BE2C (cell line): ENCODE measurements at regions not wholly inside any gene's neighbourhood (a gene's known extent, or its start where the extent isn't known, plus 50 kb on each side); places are given as distances from the start of the nearest gene placed in this dataset.

Experiments used
- DNase-seq: peaks from one replicate; pipeline ENCODE4 v3.0.0-alpha.2; 2020
- H3K27me3 ChIP-seq: fragments of 250-450 bp; sonication (Bioruptor Pico); 2 replicates; pipeline ENCODE4 v1.5.1; 2020; ENCODE audit warnings: mild to moderate bottlenecking
- H3K36me3 ChIP-seq: fragments of 250-450 bp; sonication (Bioruptor Pico); 2 replicates; pipeline ENCODE4 v1.5.1; 2020; ENCODE audit warnings: mild to moderate bottlenecking
- H3K4me1 ChIP-seq: fragments of 250-450 bp; sonication (Bioruptor Pico); 2 replicates; pipeline ENCODE4 v1.5.1; 2020
- H3K4me3 ChIP-seq: 2 replicates; pipeline ENCODE4 v1.5.1; 2011; ENCODE audit warnings: low read depth, low read length
- H3K9me3 ChIP-seq: fragments of 250-450 bp; sonication (Bioruptor Pico); 2 replicates; pipeline ENCODE4 v1.5.1; 2020
- TF ChIP-seq, protein P1 (sequence below): IDR thresholded peaks from 2 replicates; pipeline ENCODE4 v1.5.1; 2012; ENCODE audit warnings: mild to moderate bottlenecking, low read depth, low read length

DNA sequence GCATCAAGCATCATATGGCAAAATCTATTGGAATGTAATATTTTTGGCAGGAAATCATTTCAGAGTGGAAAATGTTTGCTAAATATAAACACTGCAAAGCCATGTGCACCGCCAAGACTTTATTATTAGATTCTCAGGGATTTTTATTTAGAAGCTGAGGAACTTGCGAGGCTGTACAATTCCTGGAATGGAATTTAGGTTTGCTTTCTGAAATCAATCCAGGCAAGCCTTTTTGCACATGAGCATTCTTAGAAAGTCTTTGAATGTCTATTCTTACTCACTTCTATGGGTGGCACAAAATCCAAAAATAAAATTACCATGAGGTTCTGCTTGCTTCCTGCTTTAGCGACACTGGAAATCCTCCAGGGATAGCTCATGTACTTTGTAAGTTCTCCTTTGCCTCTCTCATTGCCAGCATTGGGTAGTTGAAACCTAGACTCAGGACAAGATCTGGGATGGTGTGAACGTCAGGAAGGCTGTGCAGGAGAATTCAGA is 71.5 kb upstream of the PALM2AKAP2 start:
- H3K27me3 ChIP-seq: no peaks in the 10 kb centered on the region
- no peak for DNase-seq
- no peaks in the 10 kb centered on the region for H3K4me1 ChIP-seq
- H3K4me3 ChIP-seq: no peak overlapping the region
- no peaks in the 10 kb centered on the region for H3K36me3 ChIP-seq
- TF ChIP-seq, protein P1, sequence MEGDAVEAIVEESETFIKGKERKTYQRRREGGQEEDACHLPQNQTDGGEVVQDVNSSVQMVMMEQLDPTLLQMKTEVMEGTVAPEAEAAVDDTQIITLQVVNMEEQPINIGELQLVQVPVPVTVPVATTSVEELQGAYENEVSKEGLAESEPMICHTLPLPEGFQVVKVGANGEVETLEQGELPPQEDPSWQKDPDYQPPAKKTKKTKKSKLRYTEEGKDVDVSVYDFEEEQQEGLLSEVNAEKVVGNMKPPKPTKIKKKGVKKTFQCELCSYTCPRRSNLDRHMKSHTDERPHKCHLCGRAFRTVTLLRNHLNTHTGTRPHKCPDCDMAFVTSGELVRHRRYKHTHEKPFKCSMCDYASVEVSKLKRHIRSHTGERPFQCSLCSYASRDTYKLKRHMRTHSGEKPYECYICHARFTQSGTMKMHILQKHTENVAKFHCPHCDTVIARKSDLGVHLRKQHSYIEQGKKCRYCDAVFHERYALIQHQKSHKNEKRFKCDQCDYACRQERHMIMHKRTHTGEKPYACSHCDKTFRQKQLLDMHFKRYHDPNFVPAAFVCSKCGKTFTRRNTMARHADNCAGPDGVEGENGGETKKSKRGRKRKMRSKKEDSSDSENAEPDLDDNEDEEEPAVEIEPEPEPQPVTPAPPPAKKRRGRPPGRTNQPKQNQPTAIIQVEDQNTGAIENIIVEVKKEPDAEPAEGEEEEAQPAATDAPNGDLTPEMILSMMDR: no peak
- H3K9me3 ChIP-seq: no peaks in the 10 kb centered on the region

DNA sequence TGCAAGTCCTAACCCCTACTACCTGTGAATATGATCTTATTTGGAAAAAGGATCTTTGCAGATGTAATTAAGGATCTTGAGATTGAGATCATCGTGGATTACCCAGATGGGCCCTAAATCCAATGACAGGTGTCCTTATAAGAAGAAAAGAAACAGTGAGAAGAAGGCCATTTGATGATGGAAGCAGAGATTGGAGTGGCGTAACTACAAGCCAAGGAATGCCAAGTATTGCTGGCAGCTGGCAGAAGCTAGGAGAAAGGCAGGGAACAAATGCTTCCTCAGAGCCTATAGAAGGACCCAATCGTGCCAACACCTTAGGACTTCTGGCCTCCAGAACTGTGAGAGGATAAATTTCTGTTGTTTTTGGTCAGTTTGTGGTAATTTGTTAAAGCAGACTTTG is 70.1 kb upstream of the PALM2AKAP2 start:
- no peaks in the 10 kb centered on the region for H3K9me3 ChIP-seq
- TF ChIP-seq, protein P1: no peak
- H3K27me3 ChIP-seq: no peaks in the 10 kb centered on the region
- H3K36me3 ChIP-seq: no peaks in the 10 kb centered on the region
- H3K4me3 ChIP-seq: no peak overlapping the region
- no peaks in the 10 kb centered on the region for H3K4me1 ChIP-seq
- DNase-seq: no peak

DNA sequence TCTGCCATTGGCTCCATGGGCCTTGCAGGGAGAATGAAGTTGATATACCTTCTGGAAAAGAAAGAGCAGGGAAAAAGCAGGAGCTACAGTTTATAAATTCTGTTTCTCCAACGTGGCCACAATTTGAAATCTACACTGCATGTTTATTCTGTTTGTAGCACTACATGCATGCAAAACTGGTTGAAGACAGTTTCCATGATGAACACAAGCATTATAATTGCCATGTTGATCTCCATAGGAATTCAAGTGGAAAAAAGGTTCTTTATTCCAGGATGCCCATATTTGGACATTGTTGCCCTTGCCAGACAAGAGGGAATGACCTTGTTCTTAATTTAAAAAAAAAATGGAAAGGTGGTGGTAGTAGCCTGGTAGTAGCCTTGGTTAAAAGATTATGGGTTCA is 69.2 kb upstream of the PALM2AKAP2 start:
- TF ChIP-seq, protein P1: no peak
- Histone ChIP-seq H3K27me3 (no peaks in the 10 kb centered on the region), H3K36me3 (no peaks in the 10 kb centered on the region), H3K4me1 (no peaks in the 10 kb centered on the region), H3K9me3 (no peaks in the 10 kb centered on the region), H3K4me3 (no peak overlapping the region)
- DNase-seq: no peak

DNA sequence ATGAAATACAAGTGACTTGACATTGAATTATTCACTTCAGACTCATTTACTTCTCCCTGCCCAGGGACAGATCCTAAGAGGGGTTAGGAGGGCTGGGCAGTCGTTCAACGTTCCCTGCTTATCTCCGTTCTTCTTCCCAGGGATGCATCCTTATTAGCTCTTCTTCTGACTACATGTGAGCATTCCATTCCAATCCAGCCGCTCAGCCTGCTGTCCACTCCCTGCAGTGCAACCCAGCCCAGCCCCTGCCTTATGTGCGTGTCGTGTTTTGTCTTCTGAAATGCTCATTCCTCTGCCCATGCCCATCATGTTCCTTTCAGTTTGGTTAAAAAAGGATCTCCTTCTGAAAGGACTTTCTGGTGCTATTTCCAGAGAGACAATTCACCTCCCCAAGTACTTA is 64.7 kb upstream of the PALM2AKAP2 start:
- Histone ChIP-seq H3K9me3 (no peaks in the 10 kb centered on the region), H3K4me1 (no peaks in the 10 kb centered on the region), H3K36me3 (no peaks in the 10 kb centered on the region), H3K4me3 (no peak overlapping the region), H3K27me3 (no peaks in the 10 kb centered on the region)
- DNase-seq: no peak
- TF ChIP-seq, protein P1: no peak

DNA sequence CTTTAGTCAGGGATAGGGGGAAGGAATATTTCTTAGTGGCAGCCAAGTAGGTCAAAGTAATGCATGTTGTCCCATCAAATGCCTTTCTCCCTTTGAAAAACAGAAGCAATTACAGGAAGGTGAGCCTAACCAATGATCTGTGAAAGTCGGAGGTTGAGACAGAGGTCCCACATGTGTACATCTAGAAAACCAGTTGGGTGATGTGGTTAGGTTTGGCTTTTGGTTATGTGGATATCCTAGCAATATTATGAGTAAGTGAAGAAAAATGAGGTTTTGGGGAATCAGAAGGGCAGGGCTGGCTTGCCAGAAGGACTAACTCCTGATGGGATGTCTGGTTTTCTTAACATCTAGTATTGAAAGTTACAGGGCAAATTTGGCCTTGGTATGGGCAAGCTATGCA is 63.4 kb upstream of the PALM2AKAP2 start:
- no peak for DNase-seq
- no peaks in the 10 kb centered on the region for H3K36me3 ChIP-seq
- H3K4me1 ChIP-seq: no peaks in the 10 kb centered on the region
- no peaks in the 10 kb centered on the region for H3K27me3 ChIP-seq
- H3K4me3 ChIP-seq: no peak overlapping the region
- TF ChIP-seq, protein P1: no peak
- H3K9me3 ChIP-seq: no peaks in the 10 kb centered on the region

DNA sequence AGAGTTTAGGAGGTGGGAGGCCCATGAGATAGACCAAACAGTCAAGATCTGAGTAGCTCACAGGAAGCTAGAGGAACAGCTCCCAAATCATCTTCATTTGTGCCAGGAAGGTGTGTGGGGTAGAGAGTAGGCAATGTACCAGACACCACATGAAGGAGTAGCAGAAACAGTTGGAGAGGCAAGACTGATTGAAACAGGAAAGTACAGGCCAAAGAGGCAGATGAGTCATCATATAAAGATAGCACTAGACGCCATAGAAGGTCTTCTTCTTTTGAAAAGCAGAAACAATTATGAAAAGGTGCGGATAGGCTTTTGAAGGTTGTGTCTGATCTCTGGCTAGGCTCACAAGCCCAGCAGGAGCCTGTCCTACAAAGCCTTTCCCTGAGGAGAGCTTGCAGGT is 62.7 kb upstream of the PALM2AKAP2 start:
- Histone ChIP-seq H3K4me1 (no peaks in the 10 kb centered on the region), H3K27me3 (no peaks in the 10 kb centered on the region), H3K9me3 (no peaks in the 10 kb centered on the region; the same call in 1 of the 2 replicates), H3K36me3 (no peaks in the 10 kb centered on the region), H3K4me3 (no peak overlapping the region)
- TF ChIP-seq, protein P1: no peak
- no peak for DNase-seq
